Mucosa of rectum (tissue), 2 donors: ENCODE measurements at regions not wholly inside any gene's neighbourhood (a gene's known extent, or its start where the extent isn't known, plus 50 kb on each side); places are given as distances from the start of the nearest gene placed in this dataset.

ENCODE experiments used
- H3K27ac ChIP-seq, 2 donors: one replicate each; pipeline ENCODE4 v1.7.0; 2013; ENCODE audit warnings: inconsistent platforms in 2 of 2, low read depth in 2 of 2, low read length in 2 of 2
- H3K27me3 ChIP-seq, 2 donors: one replicate each; pipeline ENCODE4 v1.7.0; 2013; ENCODE audit warnings: low read length in 2 of 2; ENCODE audit not compliant: control insufficient read depth in 2 of 2, insufficient read depth in 2 of 2
- H3K36me3 ChIP-seq, 2 donors: one replicate each; pipeline ENCODE4 v1.7.0; 2013; ENCODE audit warnings: low read length in 2 of 2; ENCODE audit not compliant: control insufficient read depth in 2 of 2, insufficient read depth in 2 of 2
- H3K4me1 ChIP-seq, 2 donors: one replicate each; pipeline ENCODE4 v1.7.0; 2013; ENCODE audit warnings: low read length in 2 of 2, mild to moderate bottlenecking in 1 of 2; ENCODE audit not compliant: control insufficient read depth in 2 of 2, insufficient read depth in 2 of 2
- H3K4me3 ChIP-seq, 2 donors: one replicate each; pipeline ENCODE4 v1.7.0; 2013; ENCODE audit warnings: low read length in 2 of 2
- H3K9ac ChIP-seq, 2 donors: one replicate each; pipeline ENCODE4 v1.7.0; 2013; ENCODE audit warnings: low read length in 2 of 2, low read depth in 1 of 2, mild to moderate bottlenecking in 1 of 2
- H3K9me3 ChIP-seq, 2 donors: one replicate each; pipeline ENCODE4 v1.7.0; 2013; ENCODE audit warnings: low read length in 2 of 2; ENCODE audit not compliant: control insufficient read depth in 2 of 2
- donor health status: healthy.
- donor health status: Normal muscosa, but diverticular disease.

GRCh38 chr4:35461931-35462659 is 782.2 kb downstream of the ARAP2 start:
- H3K36me3 ChIP-seq = no peaks in the 10 kb centered on the region
- H3K27me3 ChIP-seq = no peaks in the 10 kb centered on the region
- no peak overlapping the region for H3K9ac ChIP-seq
- no peaks in the 10 kb centered on the region for H3K4me1 ChIP-seq
- no peak overlapping the region for H3K27ac ChIP-seq
- no peak overlapping the region for H3K4me3 ChIP-seq
- H3K9me3 ChIP-seq = peaks cover 0 to 9% of the 10 kb centered on the region in 2 donors

DNA sequence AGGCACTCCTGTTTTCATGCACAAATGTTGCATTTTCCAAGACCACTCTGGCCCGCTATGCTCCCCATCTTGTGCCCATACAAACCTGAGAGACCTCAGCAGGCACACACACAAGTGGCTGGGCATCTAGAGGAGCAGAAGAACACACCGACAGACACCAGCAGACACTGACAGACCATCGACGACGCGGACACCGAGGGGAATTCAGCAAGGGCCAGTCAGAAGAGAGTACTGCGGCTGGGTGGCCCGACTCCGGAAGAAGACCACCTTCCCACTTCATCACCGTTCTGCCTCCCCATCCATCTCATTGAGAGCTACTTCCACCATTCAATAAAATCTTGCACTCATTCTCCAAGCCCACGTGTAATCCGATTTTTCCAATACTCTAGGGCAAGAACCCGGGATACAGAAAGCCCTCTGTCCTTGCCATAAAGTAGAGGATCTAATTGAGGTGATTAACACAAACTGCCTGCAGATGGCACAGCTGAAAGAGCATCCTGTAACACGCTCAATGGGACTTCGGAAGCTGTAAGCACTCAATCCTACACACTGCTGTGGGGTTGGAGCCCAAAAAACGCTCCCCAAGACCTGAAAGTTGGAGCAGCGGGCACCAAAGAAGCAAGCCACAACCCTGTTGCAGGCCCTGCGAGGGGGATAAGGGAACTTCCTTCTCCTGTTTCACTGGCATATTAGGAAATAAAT is 780.9 kb downstream of the ARAP2 start:
- H3K36me3 ChIP-seq = no peaks in the 10 kb centered on the region
- no peak overlapping the region for H3K27ac ChIP-seq
- H3K4me1 ChIP-seq = no peaks in the 10 kb centered on the region
- H3K9ac ChIP-seq = no peak overlapping the region
- no peak overlapping the region for H3K4me3 ChIP-seq
- no peaks in the 10 kb centered on the region for H3K27me3 ChIP-seq
- H3K9me3 ChIP-seq = peaks cover 0 to 9% of the 10 kb centered on the region in 2 donors

- Histone ChIP-seq H3K9ac (no peak overlapping the region), H3K27me3 (no peaks in the 10 kb centered on the region), H3K4me1 (no peaks in the 10 kb centered on the region), H3K27ac (no peak overlapping the region), H3K4me3 (no peak overlapping the region), H3K9me3 (peaks cover 0 to 9% of the 10 kb centered on the region in 2 donors), H3K36me3 (no peaks in the 10 kb centered on the region)
Observed at GRCh38 chr4:35464964-35465528, 779.3 kb downstream of the ARAP2 start.

DNA sequence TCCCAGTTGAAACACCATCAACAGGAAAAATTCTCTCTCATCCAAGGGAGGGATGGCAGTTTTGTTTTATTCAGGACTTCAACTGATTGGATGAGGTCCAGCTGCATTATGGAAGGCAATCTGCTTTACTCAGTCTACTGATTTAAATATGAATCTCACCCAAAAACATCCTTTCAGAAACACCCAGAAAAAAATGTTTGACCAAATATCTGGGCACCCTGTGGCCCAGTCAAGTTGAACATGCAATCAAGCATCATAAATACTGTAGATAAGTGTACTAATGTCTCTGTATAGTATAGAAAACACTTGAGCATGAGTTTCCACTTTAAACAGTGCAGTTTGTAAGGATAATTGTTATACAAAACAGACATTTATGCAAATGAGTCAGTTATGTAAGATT is 753.2 kb downstream of the ARAP2 start:
- Histone ChIP-seq H3K27ac (no peak overlapping the region), H3K4me3 (no peak overlapping the region), H3K36me3 (no peaks in the 10 kb centered on the region), H3K9ac (no peak overlapping the region), H3K4me1 (no peaks in the 10 kb centered on the region), H3K9me3 (no peaks in the 10 kb centered on the region), H3K27me3 (no peaks in the 10 kb centered on the region)

DNA sequence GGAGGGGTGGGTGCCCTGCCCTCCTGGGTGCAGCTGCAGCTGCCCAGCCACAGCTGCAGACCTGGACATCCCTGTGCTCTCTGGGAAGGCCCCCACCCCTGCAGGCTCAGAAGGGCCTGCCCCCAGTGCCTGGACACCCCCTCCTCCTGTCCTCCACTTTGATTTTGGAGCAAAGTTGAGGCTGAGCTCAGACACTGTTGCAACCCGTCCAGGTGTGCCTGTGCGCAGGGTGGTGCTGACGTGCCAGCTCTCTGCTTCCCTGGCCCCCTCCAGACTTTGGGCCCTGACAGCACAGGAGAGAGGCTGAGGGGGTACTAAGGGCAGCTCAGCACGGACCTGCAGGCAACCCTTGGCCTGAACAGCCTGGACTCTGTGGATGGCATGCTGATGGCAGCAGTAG is 750.3 kb downstream of the ARAP2 start:
- no peak overlapping the region for H3K27ac ChIP-seq
- H3K9ac ChIP-seq = no peak overlapping the region
- H3K36me3 ChIP-seq = no peaks in the 10 kb centered on the region
- no peaks in the 10 kb centered on the region for H3K9me3 ChIP-seq
- no peaks in the 10 kb centered on the region for H3K27me3 ChIP-seq
- H3K4me3 ChIP-seq = no peak overlapping the region
- no peaks in the 10 kb centered on the region for H3K4me1 ChIP-seq

DNA sequence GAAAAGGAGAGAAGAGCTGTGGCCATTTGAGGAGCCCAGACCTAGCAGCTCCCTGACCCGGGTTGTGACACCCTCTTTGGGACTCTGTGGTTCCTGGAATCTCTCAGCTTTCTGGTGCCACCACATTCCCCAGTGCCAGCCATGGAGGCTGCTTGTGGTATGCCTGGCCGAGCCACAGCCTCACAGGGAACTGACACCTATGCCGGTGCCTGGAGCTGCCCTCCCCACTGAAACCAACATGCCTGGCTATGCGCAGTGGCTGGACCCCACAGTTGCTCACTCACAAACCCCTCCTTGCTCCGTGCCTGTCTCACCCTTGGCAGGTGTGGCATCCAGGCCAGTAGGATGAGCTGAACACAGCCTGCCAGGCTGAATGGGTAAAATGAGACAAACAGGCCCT is 749.4 kb downstream of the ARAP2 start:
- Histone ChIP-seq H3K9me3 (no peaks in the 10 kb centered on the region), H3K27ac (no peak overlapping the region), H3K4me3 (no peak overlapping the region), H3K27me3 (no peaks in the 10 kb centered on the region), H3K9ac (no peak overlapping the region), H3K36me3 (no peaks in the 10 kb centered on the region), H3K4me1 (no peaks in the 10 kb centered on the region)

DNA sequence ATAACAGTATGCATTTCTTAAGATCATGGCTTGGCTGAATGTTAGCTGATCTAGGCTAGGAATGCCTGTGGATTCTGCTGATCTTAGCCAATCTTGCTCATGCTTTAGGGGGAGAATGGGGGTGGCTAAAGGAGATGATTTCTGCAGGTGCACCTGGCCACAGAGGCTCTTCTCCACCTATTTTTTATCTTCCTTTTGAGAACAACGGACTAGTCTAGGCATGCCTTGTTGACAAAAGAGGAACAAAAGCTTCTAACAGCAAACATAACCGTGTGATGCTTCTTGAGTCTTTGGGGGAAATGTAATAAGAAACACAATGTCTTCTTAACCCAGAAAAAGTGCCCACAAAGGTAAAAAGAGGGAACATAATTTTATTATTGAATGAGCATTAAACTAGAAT is 743.5 kb downstream of the ARAP2 start:
- no peaks in the 10 kb centered on the region for H3K27me3 ChIP-seq
- H3K36me3 ChIP-seq = no peaks in the 10 kb centered on the region
- no peak overlapping the region for H3K4me3 ChIP-seq
- H3K9ac ChIP-seq = no peak overlapping the region
- H3K9me3 ChIP-seq = no peaks in the 10 kb centered on the region
- no peaks in the 10 kb centered on the region for H3K4me1 ChIP-seq
- H3K27ac ChIP-seq = no peak overlapping the region

DNA sequence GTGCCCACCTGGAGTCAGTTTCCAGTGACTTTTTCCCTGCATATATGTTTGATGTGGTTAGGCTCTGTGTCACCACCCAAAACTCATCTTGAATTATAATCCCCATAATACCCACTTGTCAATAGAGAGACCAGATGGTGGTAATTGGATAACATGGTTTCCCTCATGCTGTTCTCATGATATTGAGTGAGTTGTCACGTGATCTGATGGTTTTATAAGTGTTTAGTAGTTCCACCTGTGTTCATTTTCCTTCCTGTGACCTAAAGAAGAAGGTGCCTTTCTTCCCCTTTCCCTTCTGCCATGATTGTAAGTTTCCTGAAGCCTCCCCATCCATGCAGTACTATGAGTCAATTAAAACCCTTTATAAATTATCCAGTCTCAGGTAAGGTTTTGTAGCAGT is 740.9 kb downstream of the ARAP2 start:
- no peak overlapping the region for H3K9ac ChIP-seq
- H3K9me3 ChIP-seq = no peaks in the 10 kb centered on the region
- H3K4me1 ChIP-seq = no peaks in the 10 kb centered on the region
- H3K27ac ChIP-seq = no peak overlapping the region
- H3K36me3 ChIP-seq = no peaks in the 10 kb centered on the region
- H3K27me3 ChIP-seq = no peaks in the 10 kb centered on the region
- H3K4me3 ChIP-seq = no peak overlapping the region

GRCh38 chr4:35506161-35506560 is 738.2 kb downstream of the ARAP2 start:
- H3K36me3 ChIP-seq = no peaks in the 10 kb centered on the region
- no peaks in the 10 kb centered on the region for H3K9me3 ChIP-seq

GRCh38 chr4:35511851-35512250 is 732.5 kb downstream of the ARAP2 start:
- Histone ChIP-seq H3K27ac (no peak overlapping the region), H3K4me1 (no peaks in the 10 kb centered on the region), H3K9ac (no peak overlapping the region), H3K9me3 (peaks cover 0 to 4% of the 10 kb centered on the region in 2 donors), H3K27me3 (no peaks in the 10 kb centered on the region), H3K36me3 (no peaks in the 10 kb centered on the region), H3K4me3 (no peak overlapping the region)

More at GRCh38 chr4:35506161-35506560, 738.2 kb downstream of the ARAP2 start:
- H3K9ac ChIP-seq = no peak overlapping the region
- H3K27ac ChIP-seq = no peak overlapping the region
- no peaks in the 10 kb centered on the region for H3K4me1 ChIP-seq
- no peaks in the 10 kb centered on the region for H3K27me3 ChIP-seq
- no peak overlapping the region for H3K4me3 ChIP-seq
